Eye (tissue), 1 donor: ENCODE measurements at regions not wholly inside any gene's neighbourhood (a gene's known extent, or its start where the extent isn't known, plus 50 kb on each side); places are given as distances from the start of the nearest gene placed in this dataset.
A peak's percentile ranks its signal among the peaks of the same experiment; 100 is the strongest.

ENCODE experiments used
- DNase-seq: peaks from one replicate; pipeline ENCODE4 v3.0.0-alpha.2; 2015

- DNase-seq: no peak
Measured at GRCh38 chr5:82802954-82803353, 274.2 kb downstream of the TMEM167A start.

GRCh38 chr5:82800826-82801225 is 276.4 kb downstream of the TMEM167A start:
- no peak for DNase-seq

GRCh38 chr5:82799361-82800077 is 277.7 kb downstream of the TMEM167A start:
- no peak for DNase-seq

GRCh38 chr5:82798676-82799075 is 278.5 kb downstream of the TMEM167A start:
- DNase-seq: no peak

- no peak for DNase-seq
Measured at GRCh38 chr5:82796643-82797416, 280.4 kb downstream of the TMEM167A start.

GRCh38 chr5:82794876-82795275 is 282.3 kb downstream of the TMEM167A start:
- no peak for DNase-seq

- no peak for DNase-seq
Measured at GRCh38 chr5:82793808-82794419, 283.3 kb downstream of the TMEM167A start.

- no peak for DNase-seq
Measured at GRCh38 chr5:82792096-82792495, 285.1 kb downstream of the TMEM167A start.

GRCh38 chr5:82789095-82789494 is 288.1 kb downstream of the TMEM167A start:
- DNase-seq: no peak

GRCh38 chr5:82786748-82787147 is 290.4 kb downstream of the TMEM167A start:
- no peak for DNase-seq

- DNase-seq: no peak
Measured at GRCh38 chr5:82785882-82786509, 291.2 kb downstream of the TMEM167A start.

GRCh38 chr5:82785456-82785855 is 291.7 kb downstream of the TMEM167A start:
- DNase-seq: no peak

GRCh38 chr5:82784521-82784920 is 292.7 kb downstream of the TMEM167A start:
- DNase-seq: no peak

GRCh38 chr5:82777106-82777505 is 300.1 kb downstream of the TMEM167A start:
- DNase-seq: no peak

GRCh38 chr5:82772281-82772680 is 304.9 kb downstream of the TMEM167A start:
- no peak for DNase-seq

- no peak for DNase-seq
Measured at GRCh38 chr5:82766206-82766605, 311.0 kb downstream of the TMEM167A start.

- no peak for DNase-seq
Measured at GRCh38 chr5:82765765-82766164, 311.4 kb downstream of the TMEM167A start.

GRCh38 chr5:82760856-82761255 is 316.3 kb downstream of the TMEM167A start:
- no peak for DNase-seq

- no peak for DNase-seq
Measured at GRCh38 chr5:82758881-82759280, 318.3 kb downstream of the TMEM167A start.

- DNase-seq: no peak
Measured at GRCh38 chr5:82754759-82755158, 322.4 kb downstream of the TMEM167A start.

GRCh38 chr5:82754036-82754746 is 323.0 kb downstream of the TMEM167A start:
- DNase-seq: no peak

- no peak for DNase-seq
Measured at GRCh38 chr5:82753374-82753773, 323.8 kb downstream of the TMEM167A start.

GRCh38 chr5:82749461-82749820 is 327.8 kb downstream of the TMEM167A start:
- DNase-seq: peak; percentile 56
